Neural cell (in vitro differentiated cells): ENCODE measurements at regions not wholly inside any gene's neighbourhood (a gene's known extent, or its start where the extent isn't known, plus 50 kb on each side); places are given as distances from the start of the nearest gene placed in this dataset.

ENCODE experiments used
- H2AFZ ChIP-seq: fragments of 200-600, 300-800 bp; sonication (generic), shearing (Covaris generic); 2 replicates; pipeline ENCODE4 v1.6.0; 2014; ENCODE audit warnings: low read depth, mild to moderate bottlenecking, antibody characterized with exemption, low read length, moderate library complexity
- H3F3A ChIP-seq: fragments of 200-600 bp; shearing (Covaris generic); 2 replicates; pipeline ENCODE4 v1.6.1; 2016; ENCODE audit warnings: mild to moderate bottlenecking, moderate library complexity, mixed read lengths, antibody characterized with exemption, low read length; ENCODE audit not compliant: insufficient read depth, poor library complexity, severe bottlenecking
- H3K27ac ChIP-seq: fragments of 200-600, 300-800 bp; sonication (generic), shearing (Covaris generic); 2 replicates; pipeline ENCODE4 v1.5.1; 2014; ENCODE audit warnings: mild to moderate bottlenecking, low read length, moderate library complexity
- H3K27me3 ChIP-seq: fragments of 300-800, 200-600 bp; sonication (generic), shearing (Covaris generic); 2 replicates; pipeline ENCODE4 v1.6.0; 2014; ENCODE audit warnings: mild to moderate bottlenecking, low read depth, low read length, moderate library complexity; ENCODE audit not compliant: insufficient read depth
- H3K36me3 ChIP-seq: fragments of 300-800, 200-600 bp; sonication (generic), shearing (Covaris generic); 2 replicates; pipeline ENCODE4 v1.5.1; 2014; ENCODE audit warnings: mild to moderate bottlenecking, antibody characterized with exemption, low read length, moderate library complexity; ENCODE audit not compliant: insufficient read depth
- H3K4me2 ChIP-seq: fragments of 300-800, 200-600 bp; sonication (generic), shearing (Covaris generic); 2 replicates; pipeline ENCODE4 v1.6.0; 2014; ENCODE audit warnings: mild to moderate bottlenecking, low read length
- H3K4me3 ChIP-seq: fragments of 300-800, 200-600 bp; sonication (generic), shearing (Covaris generic); 2 replicates; pipeline ENCODE4 v1.5.1; 2014; ENCODE audit warnings: mild to moderate bottlenecking, low read length, moderate library complexity
- H3K79me2 ChIP-seq: fragments of 200-600 bp; shearing (Covaris generic); replicated peaks from 2 replicates; pipeline ENCODE4 v1.6.0; 2014; ENCODE audit warnings: mild to moderate bottlenecking, low read length, moderate library complexity; ENCODE audit not compliant: insufficient read depth
- H3K9ac ChIP-seq: fragments of 300-800, 200-600 bp; sonication (generic), shearing (Covaris generic); 2 replicates; pipeline ENCODE4 v1.6.1; 2016; ENCODE audit warnings: mild to moderate bottlenecking, low read length, mixed read lengths
- H3K9me2 ChIP-seq: fragments of 200-600 bp; shearing (Covaris generic); 2 replicates; pipeline ENCODE4 v1.6.1; 2016; ENCODE audit warnings: mild to moderate bottlenecking, low read length, mixed read lengths; ENCODE audit not compliant: insufficient read depth
- H3K9me3 ChIP-seq: fragments of 200-600, 300-800 bp; sonication (generic), shearing (Covaris generic); 2 replicates; pipeline ENCODE4 v1.6.1; 2016; ENCODE audit warnings: mild to moderate bottlenecking, mixed run types, low read length, moderate library complexity, mixed read lengths
- H4K20me1 ChIP-seq: fragments of 200-600 bp; shearing (Covaris generic); 2 replicates; pipeline ENCODE4 v1.6.1; 2016; ENCODE audit warnings: mild to moderate bottlenecking, mixed run types; ENCODE audit not compliant: insufficient read depth
- EP300 ChIP-seq: fragments of 450-650 bp; conservative IDR thresholded peaks from 2 replicates; pipeline ENCODE4 v1.6.1; 2014; ENCODE audit warnings: antibody characterized with exemption, mild to moderate bottlenecking, moderate library complexity; ENCODE audit not compliant: poor library complexity, severe bottlenecking
- EZH2 ChIP-seq: fragments of 200-600, 300-800 bp; shearing (Covaris generic), sonication (generic); IDR thresholded peaks from 2 replicates; pipeline ENCODE4 v1.6.1; 2014; ENCODE audit warnings: antibody characterized with exemption, low read length, borderline replicate concordance, mild to moderate bottlenecking; ENCODE audit not compliant: insufficient read depth, poor library complexity, severe bottlenecking
- MXI1 ChIP-seq: fragments of 450-650 bp; conservative IDR thresholded peaks from 2 replicates; pipeline ENCODE4 v1.6.1; 2014; ENCODE audit warnings: antibody characterized with exemption, mild to moderate bottlenecking; ENCODE audit not compliant: poor library complexity, severe bottlenecking
- POLR2AphosphoS5 ChIP-seq: IDR thresholded peaks from 2 replicates; pipeline ENCODE4 v1.6.1; 2012
- RAD21 ChIP-seq: fragments of 450-650 bp; conservative IDR thresholded peaks from 2 replicates; pipeline ENCODE4 v1.6.1; 2014; ENCODE audit warnings: antibody characterized with exemption, mild to moderate bottlenecking, moderate library complexity
- SMC3 ChIP-seq: fragments of 450-650 bp; conservative IDR thresholded peaks from 2 replicates; pipeline ENCODE4 v1.6.1; 2014; ENCODE audit warnings: antibody characterized with exemption, mild to moderate bottlenecking, moderate library complexity; ENCODE audit not compliant: poor library complexity
- TAF1 ChIP-seq: IDR thresholded peaks from 2 replicates; pipeline ENCODE4 v1.6.1; 2012; ENCODE audit warnings: low read depth
- TF ChIP-seq, protein P1 (sequence below): fragments of 450-650 bp; IDR thresholded peaks from 2 replicates; pipeline ENCODE4 v1.5.1; 2014; ENCODE audit warnings: antibody characterized with exemption, mild to moderate bottlenecking, moderate library complexity; ENCODE audit not compliant: poor library complexity, severe bottlenecking
- TF ChIP-seq, protein P2 (sequence below): IDR thresholded peaks from 2 replicates; pipeline ENCODE4 v1.6.1; 2012; ENCODE audit warnings: borderline replicate concordance

DNA sequence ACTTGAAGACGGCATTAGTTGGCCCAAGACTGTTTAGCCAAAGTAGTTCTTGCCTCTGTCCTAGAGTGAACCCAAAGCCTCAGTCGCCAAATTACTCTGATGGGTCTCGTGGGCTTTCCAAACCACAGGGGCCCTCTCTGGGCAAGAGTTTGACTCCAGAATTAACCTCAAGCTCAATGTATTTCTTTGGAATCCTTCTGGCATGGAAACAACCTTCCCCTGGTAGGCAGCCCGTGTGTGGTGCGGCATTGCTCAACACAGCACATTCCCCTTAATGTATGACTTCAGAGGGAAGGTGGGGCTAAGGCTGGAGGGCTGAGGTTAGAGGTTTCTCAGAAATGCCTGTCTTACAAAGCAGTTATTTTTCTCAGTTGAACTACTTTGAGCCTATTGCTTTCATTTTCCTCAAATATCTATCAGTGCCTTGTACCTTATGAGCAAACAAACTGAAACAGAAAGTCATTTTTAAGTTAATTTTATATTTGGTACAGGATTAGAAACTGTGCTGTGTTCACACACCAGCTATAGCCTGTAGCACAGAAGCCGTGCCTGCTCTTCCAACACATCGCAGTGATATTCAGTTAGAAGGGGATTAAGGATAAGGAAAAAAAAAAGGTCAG, 123.9 kb upstream of the HAPLN1 start:
- H3K4me2 ChIP-seq: no peak overlapping the region
- H3K79me2 ChIP-seq: no peaks in the 10 kb centered on the region
- no peaks in the 10 kb centered on the region for H3K9me2 ChIP-seq
- H3K36me3 ChIP-seq: no peaks in the 10 kb centered on the region
- TF ChIP-seq EZH2: no peak
- H3K9ac ChIP-seq: no peak overlapping the region
- H4K20me1 ChIP-seq: no peaks in the 10 kb centered on the region
- no peak overlapping the region for H3K4me3 ChIP-seq
- no peak overlapping the region for H2AFZ ChIP-seq
- no peak overlapping the region for H3K27ac ChIP-seq
- no peaks in the 10 kb centered on the region for H3K9me3 ChIP-seq
- H3K27me3 ChIP-seq: no peaks in the 10 kb centered on the region
- no peaks in the 10 kb centered on the region for H3F3A ChIP-seq

DNA sequence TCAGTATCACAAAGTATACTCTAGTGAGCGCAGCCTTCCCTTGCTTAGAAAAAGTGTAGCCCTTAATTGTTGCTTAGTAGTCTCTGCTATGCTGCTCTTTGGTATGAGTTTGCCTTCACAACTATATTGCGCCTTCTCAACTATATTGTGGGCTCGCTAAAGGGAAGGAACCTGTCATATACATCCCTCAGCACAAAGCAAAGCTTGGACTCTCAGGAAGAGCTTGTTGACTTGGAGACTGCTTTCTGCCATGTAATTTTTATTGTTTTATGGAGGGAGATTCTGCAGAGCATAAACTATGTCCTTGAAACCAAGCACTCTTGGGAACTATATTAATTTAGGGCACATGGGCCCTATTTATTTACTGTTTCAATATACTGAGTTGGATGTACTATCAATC, 119.1 kb upstream of the HAPLN1 start:
- Histone ChIP-seq H3K36me3 (no peaks in the 10 kb centered on the region), H3K27me3 (no peaks in the 10 kb centered on the region), H3K9me3 (no peaks in the 10 kb centered on the region), H3F3A (no peaks in the 10 kb centered on the region), H4K20me1 (no peaks in the 10 kb centered on the region), H3K9ac (no peak overlapping the region), H3K9me2 (no peaks in the 10 kb centered on the region), H3K4me3 (no peak overlapping the region), H3K79me2 (no peaks in the 10 kb centered on the region), H3K4me2 (no peak overlapping the region), H3K27ac (no peak overlapping the region), H2AFZ (no peak overlapping the region)
- no peak for TF ChIP-seq SMC3
- no peak for TF ChIP-seq POLR2AphosphoS5
- TF ChIP-seq, protein P1, sequence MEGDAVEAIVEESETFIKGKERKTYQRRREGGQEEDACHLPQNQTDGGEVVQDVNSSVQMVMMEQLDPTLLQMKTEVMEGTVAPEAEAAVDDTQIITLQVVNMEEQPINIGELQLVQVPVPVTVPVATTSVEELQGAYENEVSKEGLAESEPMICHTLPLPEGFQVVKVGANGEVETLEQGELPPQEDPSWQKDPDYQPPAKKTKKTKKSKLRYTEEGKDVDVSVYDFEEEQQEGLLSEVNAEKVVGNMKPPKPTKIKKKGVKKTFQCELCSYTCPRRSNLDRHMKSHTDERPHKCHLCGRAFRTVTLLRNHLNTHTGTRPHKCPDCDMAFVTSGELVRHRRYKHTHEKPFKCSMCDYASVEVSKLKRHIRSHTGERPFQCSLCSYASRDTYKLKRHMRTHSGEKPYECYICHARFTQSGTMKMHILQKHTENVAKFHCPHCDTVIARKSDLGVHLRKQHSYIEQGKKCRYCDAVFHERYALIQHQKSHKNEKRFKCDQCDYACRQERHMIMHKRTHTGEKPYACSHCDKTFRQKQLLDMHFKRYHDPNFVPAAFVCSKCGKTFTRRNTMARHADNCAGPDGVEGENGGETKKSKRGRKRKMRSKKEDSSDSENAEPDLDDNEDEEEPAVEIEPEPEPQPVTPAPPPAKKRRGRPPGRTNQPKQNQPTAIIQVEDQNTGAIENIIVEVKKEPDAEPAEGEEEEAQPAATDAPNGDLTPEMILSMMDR: no peak
- TF ChIP-seq, protein P2, sequence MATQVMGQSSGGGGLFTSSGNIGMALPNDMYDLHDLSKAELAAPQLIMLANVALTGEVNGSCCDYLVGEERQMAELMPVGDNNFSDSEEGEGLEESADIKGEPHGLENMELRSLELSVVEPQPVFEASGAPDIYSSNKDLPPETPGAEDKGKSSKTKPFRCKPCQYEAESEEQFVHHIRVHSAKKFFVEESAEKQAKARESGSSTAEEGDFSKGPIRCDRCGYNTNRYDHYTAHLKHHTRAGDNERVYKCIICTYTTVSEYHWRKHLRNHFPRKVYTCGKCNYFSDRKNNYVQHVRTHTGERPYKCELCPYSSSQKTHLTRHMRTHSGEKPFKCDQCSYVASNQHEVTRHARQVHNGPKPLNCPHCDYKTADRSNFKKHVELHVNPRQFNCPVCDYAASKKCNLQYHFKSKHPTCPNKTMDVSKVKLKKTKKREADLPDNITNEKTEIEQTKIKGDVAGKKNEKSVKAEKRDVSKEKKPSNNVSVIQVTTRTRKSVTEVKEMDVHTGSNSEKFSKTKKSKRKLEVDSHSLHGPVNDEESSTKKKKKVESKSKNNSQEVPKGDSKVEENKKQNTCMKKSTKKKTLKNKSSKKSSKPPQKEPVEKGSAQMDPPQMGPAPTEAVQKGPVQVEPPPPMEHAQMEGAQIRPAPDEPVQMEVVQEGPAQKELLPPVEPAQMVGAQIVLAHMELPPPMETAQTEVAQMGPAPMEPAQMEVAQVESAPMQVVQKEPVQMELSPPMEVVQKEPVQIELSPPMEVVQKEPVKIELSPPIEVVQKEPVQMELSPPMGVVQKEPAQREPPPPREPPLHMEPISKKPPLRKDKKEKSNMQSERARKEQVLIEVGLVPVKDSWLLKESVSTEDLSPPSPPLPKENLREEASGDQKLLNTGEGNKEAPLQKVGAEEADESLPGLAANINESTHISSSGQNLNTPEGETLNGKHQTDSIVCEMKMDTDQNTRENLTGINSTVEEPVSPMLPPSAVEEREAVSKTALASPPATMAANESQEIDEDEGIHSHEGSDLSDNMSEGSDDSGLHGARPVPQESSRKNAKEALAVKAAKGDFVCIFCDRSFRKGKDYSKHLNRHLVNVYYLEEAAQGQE: no peak
- no peak for TF ChIP-seq EP300
- TF ChIP-seq RAD21: no peak
- no peak for TF ChIP-seq TAF1
- TF ChIP-seq MXI1: no peak
- no peak for TF ChIP-seq EZH2

DNA sequence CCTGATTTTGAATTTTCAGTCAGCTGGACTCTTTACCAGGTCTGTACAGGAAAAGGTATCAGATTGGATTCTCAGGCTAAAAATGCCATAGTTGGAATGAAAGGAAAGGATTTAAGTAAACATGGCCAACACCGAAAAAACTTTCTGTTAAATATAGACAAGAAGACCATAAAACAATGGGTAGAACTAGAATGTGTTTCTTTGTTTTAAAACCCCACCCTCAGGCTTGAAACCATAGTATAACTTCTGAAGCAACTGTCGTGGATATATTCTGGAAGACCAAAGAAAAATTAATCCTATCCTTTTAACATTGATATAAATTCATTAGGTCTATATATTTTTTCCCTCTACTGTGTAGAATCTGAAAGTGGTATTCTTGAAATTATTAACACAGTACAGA, 118.6 kb upstream of the HAPLN1 start:
- no peak for TF ChIP-seq SMC3
- TF ChIP-seq EP300: no peak
- no peak for TF ChIP-seq RAD21
- no peak for TF ChIP-seq MXI1
- TF ChIP-seq, protein P2: no peak
- no peak for TF ChIP-seq EZH2
- no peak for TF ChIP-seq TAF1
- TF ChIP-seq POLR2AphosphoS5: no peak
- TF ChIP-seq, protein P1: no peak
- H3K79me2 ChIP-seq: no peaks in the 10 kb centered on the region
- H3K4me3 ChIP-seq: no peak overlapping the region
- H3K9me2 ChIP-seq: no peaks in the 10 kb centered on the region
- H3F3A ChIP-seq: no peaks in the 10 kb centered on the region
- H2AFZ ChIP-seq: no peak overlapping the region
- H3K27me3 ChIP-seq: no peaks in the 10 kb centered on the region
- no peak overlapping the region for H3K27ac ChIP-seq
- no peak overlapping the region for H3K4me2 ChIP-seq
- H3K9me3 ChIP-seq: no peaks in the 10 kb centered on the region
- H4K20me1 ChIP-seq: no peaks in the 10 kb centered on the region
- H3K36me3 ChIP-seq: no peaks in the 10 kb centered on the region
- H3K9ac ChIP-seq: no peak overlapping the region
